SHP77 treated with DMSO at 0.1 percent for 48 hours (cell line): ENCODE measurements at regions not wholly inside any gene's neighbourhood (a gene's known extent, or its start where the extent isn't known, plus 50 kb on each side); places are given as distances from the start of the nearest gene placed in this dataset.

Experiments used
- DNase-seq: peaks from one replicate; lab custom pipeline; 2025; lab: John Stamatoyannopoulos, UW

DNA sequence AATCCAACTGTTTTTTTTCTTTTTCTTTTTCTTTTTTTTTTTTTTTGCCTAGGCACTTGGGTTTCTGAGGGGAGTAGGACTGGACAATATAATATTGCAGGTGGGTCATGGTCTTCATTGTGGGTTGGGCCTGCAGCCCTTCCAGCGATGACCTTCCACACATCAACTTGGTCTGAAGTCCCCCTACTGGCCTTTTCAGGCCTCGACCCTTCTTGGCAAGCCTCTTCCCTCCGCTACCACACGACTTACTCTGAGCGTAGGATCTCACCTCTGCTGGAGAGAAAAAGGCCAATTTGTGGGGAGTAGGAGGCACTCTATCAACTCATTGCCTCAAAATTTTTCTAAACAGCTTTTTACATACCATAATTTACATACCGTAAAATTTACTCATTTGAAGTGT lies 51.1 kb upstream of the GRIK3 start:
- DNase-seq = no peak

DNA sequence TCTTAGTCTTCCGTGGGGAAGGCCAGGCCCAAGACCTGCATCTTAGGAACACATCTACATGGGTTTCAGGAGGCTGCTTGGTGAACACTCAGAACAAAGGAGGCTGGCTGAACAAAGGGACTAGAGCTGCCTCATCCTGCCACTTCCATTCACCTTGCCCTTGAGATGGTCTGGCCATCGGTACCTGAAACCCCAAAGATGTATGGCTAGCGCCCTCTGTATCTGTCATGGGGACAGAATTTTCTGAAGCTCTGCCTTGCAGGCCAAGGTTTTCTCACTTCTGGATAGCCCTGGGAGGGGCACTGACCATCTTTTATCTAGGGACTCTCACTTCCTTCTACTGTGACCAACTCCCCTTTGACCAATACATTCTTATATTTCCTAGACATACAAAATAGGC lies 55.4 kb upstream of the GRIK3 start:
- no peak for DNase-seq

DNA sequence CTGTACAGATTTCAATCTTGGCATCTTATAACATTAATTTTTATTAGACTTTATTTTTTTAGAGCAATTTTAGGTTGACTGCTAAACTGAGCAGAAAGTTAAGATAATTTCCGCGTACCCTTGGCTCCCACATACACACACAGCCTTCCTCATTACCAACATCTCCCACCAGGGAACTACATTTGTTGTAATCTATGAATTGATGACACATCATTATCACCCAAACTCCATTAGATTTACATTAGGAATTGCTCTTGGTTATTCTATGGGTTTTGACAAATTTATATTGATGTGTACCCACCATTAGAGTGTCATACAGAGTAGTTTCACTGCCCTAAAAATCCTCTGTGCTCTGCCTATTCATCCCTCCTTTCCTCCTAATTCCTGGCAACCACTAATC lies 56.4 kb upstream of the GRIK3 start:
- no peak for DNase-seq

DNA sequence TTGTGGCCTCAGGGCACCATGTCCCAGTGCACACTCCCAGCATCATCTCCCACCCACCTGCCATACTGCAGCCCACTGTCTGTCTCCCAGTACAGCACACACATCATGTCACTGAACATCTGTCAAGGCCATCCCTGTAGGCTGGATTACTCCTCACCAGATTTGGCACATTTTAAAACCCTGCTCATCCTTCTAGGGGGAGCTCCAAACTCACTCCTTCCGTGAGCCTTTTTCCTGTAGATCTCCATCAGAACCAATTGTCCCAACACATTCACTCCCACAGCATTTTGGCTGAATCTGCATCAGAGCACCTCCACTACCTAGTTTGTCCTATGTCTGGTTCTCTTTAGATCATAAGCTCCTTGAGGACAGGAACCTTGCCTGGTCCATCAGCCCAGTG lies 58.6 kb upstream of the GRIK3 start:
- DNase-seq = no peak

DNA sequence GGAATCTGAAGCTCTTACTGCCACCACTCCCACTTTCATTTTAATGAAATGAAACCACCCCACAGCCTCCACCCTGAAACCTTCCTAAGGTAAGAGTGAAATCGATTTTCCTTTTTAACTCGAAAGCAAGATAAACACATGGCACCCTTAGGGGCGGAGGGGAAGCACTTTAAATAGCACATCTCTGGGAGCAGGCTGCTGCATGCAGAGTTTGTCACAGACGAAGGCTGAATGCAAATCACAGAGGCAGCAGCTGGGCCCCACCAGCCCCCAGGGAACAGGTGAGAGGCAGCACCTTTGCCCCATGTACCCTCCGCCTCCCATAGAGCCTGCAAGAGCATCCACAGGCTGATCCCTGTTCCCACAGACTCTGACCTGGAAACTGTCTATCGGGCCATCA lies 60.0 kb upstream of the GRIK3 start:
- no peak for DNase-seq

DNA sequence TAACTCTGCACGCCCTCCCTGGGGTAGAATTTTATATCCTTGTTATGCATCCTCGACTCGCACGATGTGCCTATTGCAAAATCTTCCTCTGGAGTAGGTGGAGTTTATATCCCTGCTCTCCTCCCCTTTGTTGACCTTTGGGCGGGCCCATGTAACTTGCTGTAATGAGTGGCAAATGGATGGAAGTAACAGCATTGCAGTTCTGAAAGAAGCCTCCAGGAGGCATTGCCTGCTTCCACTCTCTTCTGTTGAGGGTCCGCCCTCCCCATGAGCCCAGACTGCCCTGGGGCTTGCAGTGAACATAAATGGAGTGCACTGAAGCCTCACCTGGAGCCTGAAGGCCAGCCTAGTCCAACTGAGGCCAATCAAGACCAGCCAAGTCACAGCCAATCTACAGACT lies 62.2 kb upstream of the GRIK3 start:
- peak; percentile 3 for DNase-seq

DNA sequence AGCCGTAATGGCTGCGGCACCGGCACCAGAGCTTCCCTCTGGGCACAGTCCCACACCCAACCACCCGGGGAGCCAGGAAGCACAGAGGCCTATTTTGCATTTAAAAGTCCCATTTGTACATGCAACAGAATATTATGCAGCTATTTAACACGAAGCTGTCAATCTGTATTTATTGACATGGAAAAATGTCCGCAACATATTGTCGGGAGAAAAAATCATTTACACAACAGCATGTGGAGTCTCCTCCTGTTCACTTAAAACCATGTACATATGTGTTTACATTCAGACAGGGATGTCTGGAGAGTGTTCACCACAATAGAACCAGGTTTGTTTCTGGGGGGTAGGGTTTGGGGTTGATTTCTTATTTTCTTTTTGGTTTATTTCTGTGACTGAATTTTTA lies 63.4 kb upstream of the GRIK3 start:
- no peak for DNase-seq

DNA sequence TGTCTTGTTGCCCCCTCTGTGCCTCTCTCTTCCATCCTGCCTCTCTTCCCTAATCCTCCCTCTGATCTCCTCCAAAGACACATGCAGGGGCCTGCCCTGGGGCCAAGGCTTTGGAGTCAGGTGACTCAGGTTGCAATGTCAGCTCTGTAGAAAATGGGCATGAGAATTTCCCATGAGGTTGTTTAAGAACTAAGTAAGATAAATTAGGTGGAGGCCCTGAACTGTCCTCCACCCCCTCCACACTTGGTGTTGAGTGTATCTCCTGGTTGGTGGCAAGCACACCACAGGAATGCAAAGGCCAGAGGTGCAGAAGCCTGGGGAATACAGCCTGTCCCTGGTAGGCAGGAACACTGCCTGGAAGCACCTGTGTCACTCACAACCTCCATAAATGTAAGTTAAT lies 63.9 kb upstream of the GRIK3 start:
- no peak for DNase-seq

DNA sequence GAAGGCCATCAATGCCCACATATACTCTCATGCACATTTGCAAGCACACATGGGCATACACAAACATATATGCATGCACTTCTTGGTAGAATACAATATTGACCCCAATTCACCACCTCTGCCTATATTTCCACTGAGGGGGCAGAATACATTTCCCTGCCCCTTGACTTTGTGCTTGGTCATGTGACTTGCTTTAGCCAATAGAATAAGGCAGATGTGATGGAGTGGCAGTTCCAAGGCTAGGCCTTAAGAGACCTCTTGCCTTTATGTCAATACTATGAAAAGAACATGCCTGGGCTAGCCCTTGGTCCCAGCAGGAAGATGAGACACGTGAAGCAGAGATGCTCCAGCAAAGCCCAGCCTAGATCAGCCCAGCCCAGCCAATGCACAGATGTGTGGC lies 66.0 kb upstream of the GRIK3 start:
- no peak for DNase-seq

DNA sequence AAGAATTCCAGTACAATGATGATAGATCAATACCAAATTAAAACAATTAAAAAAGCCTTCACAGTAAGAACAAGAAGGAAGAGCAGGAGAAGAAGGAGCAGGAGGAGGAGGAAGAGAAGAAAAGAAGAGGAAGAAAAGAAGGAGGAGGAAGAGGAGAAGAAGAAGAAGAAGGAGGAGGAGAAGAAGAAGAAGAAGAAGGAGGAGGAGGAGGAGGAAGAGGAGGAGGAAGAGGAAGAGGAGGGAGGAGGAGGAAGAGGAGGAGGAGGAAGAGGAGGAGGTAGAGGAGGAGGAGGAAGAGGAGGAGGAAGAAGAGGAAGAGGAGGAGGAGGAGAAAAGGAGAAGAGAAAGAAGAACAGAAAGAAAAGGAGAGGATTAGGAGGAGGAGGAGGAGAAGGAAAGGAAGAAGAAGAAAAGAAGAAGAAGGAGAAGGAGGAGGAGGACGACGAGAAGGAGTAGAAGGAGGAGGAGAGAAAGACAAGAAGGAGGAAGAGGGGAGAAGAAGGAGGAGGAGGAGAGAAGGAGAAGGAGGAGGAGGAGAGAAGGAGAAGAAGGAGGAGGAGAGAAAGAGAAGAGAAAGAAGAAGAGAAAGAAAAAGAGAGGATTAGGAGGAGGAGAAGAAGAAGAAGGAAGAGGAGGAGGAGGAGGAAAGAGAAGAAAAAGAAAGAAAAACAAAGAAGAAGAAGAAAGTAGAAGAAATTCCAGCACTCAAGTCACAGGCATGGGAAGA lies 68.5 kb upstream of the GRIK3 start:
- DNase-seq = no peak

DNA sequence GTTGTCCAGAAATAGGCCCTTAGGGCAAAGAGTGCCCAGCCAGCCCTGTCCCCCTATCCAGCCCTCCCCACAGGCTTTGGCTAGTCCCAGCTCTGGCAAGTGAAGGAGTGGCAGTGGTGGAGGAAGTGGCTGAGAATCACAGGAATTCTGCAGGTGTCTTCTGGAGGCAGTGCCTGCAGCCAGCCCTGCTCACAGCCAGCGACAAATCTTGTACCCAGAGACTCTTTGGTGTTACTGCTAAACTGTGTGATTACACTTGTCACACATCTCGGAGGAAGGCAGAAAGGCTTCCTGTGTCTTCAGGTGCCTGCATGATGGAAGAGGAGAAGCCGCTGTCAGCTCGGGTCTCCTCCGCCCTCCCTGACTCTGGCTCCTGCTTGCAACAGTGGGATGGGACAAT lies 71.6 kb upstream of the GRIK3 start:
- no peak for DNase-seq

DNA sequence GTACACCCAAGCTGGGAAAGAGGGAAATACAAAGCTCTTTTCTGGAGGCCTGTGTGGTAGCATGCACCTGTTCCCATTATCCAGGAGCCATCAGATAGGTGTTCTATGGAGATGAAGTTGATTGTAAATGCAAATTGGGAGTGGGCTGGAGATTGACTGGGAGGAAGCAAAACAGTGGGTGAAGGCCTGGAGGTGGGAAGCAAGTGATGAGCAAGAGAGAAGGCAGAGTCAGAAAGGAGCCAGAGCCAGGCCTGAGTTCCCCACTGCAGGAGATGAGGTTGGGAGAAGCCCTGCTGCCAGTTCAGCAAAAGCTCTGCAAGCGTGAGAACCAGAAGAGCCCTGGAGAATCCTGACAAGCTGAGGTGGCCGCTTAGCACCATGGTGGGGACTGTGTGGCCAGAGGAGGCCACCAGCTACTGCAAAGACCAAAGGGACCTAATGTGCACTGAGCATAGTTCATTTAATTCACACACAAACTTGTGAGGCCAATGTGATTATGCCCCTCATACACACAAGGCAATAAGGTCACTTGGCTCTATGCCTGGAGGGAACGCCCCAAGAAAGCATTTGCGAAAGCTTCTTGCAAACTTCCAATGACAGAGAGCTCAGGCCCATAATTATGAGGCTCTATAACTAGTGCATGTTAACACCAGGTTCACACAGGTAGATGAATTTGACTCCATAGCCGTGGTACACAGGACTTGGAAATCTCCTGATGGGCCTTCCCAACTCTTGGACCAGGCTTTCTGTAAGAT lies 73.0 kb upstream of the GRIK3 start:
- DNase-seq = no peak

DNA sequence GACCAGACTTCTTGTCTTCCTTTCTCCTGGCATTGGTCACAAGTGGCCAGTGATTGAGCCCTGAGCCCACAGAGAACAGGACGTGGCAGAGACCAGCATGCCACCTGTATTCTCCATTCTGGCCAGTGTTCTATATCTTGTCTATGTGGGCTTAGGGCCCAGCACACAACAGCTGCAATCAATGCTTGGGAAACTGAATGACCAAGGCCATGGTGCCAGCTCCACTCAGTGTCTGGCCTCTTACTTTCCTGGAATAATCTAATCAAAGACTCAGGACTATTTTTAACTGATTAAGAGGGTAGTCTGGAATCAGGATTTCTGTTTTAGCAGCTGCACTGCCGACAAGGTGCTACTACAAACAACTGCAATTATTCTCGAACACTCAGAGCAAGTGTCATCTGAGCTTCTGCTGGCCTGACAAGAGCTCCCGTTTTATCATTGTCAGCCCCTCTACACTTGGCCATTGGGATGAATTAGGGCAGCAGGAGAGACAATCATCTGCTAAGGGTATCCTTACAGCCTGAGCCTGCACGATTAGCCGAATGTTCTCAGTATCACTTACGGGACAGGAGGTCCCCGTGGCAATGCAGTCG lies 74.4 kb upstream of the GRIK3 start:
- DNase-seq = no peak

DNA sequence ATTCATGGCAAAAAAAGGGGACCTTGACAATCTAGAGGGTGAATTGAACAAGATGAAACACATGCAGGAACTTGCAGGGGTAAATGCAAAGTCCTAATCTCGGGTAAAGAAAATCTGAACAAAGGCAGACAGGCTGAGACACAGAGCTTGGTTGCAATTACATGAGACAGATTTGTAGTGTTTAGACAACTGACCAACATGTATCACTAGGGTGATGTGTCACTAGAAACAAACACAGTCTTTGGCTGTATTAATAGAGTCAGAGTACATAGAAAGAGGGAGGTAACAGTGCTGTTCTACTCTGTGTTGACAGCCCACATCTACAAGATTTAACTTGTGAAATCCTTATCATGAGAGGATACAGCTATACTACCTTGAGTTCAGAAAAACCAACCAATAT lies 78.1 kb upstream of the GRIK3 start:
- no peak for DNase-seq

DNA sequence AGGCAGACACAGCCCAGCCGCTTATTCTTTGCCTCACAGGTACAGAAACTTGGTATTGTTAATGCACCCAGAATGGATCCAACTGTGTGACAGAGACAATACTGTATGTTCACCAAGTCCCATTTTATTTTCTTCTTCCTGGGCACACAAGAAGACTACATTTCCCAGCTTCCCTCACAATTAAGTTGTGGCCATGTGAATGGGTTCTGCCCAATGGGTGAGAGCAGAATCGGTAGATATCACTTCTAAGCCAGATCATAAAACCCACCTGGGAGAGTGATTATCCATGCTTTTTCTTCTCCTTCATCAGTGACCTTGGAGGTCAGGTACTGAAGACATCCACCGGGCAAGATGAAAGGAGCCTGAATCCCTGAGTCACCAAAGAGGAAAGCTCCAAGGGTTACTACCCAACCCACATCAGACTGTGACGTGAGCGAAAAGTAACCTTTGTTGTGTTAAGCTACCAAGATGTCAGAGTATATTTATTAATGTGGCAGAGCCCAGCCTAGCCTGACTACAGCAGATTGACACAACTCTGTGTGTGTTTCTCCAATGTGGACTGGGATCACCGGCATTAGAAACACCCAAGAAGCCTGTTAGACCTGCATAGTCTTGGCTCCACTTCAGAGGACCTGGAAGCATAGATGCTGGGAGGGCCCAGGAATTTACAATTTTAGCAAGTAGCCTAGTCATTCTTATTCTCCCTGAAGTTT lies 79.1 kb upstream of the GRIK3 start:
- no peak for DNase-seq

DNA sequence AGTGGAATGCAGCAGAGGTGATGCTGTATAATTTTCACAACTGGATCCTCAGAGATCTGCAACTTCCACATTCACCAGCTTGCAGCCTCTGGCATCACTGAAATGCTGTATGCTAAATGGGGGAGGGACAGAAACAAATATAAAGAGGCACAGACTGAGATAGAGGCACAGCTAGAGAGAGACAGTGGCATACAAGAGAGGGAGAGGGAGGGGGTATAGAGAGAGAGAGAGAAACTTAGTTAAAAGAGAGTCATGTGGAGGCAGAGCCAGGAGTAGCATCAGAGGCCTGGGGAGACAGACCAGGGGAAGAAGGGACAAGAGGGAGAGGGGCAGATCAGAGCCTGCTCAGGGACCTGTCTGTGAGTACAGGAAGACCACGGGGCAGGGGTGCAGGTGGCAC lies 84.5 kb upstream of the GRIK3 start:
- no peak for DNase-seq

DNA sequence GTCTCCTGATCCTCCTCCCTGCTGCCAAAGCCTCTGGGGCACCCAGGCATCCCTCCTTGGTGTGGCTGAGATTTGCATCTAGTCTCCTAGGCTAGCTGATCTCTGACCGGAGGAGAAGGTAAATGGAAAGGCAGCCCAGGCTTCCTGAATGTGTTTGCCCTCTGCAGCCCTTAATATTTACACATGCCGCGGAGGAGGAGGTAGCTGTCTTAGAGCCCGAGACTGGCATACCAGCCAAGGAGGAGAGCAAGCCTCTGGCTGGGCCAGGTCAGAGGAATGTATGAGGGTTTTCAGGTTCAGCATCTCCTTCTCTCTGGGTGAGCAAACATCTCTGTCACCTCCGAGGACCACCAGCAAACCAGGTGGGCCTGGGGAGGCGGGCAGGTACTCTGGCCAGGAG lies 86.0 kb upstream of the GRIK3 start:
- no peak for DNase-seq

DNA sequence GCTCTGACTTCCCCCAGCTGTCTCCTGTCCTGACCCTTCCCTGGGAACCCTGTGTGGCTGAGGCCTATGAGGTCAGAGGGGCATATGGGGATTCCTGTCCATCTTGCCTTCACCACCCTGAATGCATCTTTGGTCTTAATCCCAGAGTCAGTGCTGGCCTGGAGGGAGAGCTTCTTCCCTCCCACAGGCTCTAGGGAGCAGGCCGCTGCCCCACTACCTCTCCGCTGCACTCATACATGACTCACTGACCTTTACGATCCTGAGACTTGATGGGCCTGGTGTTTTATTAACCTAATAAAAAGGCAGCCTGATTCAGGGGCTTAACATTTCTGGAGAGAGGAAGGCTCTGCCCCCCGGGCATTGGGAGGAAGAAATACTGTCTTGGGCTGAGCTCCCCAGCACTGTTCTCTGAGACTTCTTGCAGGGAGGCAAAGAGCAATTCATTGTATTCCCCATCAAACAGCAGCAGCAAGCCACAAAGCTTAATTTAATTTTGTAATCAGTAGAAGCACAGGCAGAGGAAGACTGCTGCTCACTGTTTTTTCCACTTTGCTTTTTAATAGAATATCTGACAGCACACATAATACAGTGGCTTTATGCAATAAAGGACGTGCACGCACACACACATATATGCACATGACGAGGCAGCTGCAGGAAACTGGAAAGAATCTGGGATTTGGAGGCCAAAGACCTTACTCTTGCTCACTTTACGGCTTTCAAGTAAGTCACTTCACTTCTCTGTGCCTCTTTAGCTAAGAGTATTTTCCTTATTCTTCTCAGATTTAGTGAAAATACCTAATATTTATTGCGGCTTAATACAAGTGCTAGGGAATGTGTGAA lies 89.2 kb upstream of the GRIK3 start:
- DNase-seq = no peak

DNA sequence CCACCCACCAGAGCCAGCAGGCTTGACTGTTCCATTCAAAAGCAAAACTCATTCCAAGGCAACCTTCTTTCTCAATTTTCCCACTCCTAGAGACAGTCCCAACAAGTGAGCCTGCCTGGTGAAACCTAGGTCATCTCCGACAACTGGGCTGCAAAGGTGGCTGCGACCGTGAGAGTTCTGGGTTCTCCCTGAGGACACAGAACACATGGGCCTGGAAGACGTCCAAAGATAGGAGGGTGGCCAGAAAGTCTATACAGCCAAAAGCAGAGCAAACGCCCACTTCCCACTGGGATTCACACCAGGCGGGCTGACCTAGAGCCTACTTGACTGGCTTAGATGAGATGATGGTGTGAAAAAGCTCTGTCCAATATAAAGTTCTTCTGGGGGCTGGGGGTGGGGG lies 90.2 kb upstream of the GRIK3 start:
- DNase-seq = no peak

DNA sequence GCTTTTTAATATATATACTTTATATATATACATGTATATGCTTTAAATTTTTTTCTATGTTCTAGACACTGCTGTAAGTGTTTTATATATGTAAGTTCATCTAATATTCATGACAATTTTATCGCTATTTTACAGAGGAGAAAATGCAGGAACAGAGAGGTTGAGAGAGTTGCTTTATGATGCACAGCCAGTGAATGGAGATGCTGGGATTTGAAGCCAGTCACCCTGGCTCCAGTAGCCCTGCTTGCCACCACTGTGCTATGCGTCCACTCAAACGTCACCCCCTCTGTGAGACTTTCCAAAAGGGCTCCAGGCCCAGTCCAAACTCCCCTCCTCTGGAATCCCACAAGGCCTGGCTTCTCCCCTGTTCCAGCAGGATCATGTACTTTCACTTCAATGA lies 91.0 kb upstream of the GRIK3 start:
- DNase-seq = no peak

DNA sequence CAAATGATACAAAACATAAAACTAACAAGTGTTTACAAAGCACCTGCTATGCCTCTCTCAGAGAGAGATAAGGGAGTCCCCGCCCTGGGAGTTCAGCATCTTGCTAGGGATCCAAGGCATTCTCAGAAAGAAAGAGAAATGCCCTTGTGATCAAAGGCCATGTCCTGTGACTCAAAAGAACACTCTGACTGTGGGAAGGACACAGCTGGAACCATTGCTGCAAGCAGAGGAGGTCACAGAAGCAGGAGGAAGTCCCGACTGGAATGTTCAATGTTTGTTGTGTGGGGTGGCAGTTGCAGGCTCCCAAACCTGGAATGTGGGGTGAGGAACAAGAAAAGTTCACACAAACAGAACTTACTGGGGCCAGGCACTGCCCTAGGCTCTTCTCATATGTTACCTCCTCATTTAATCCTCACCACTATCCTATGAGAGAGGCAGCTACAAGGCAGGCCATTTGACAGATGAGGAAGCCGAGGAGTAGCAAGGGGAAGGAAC lies 93.0 kb upstream of the GRIK3 start:
- DNase-seq = no peak

DNA sequence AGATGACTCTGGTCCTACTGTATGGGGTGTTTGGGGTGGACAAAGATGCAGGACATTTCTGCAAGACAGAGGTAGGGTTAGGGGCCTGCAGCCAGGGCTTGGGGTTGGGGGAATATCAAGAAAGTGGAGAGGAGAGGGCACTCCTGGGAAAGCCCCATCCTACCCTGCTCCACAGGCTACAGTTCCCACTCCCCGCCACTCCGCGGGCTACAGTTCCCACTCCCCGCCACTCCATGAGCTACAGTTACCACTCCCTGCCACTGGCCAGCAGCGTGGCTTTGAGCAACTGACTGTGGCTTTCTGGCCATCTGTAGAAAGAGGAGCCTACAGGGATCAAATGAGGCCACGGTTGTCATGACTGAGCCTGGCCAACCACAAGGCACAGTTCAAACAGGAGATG lies 93.8 kb upstream of the GRIK3 start:
- DNase-seq = no peak
